ENCODE measurements at regions not wholly inside any gene's neighbourhood (a gene's known extent, or its start where the extent isn't known, plus 50 kb on each side); places are given as distances from the start of the nearest gene placed in this dataset.

DNA sequence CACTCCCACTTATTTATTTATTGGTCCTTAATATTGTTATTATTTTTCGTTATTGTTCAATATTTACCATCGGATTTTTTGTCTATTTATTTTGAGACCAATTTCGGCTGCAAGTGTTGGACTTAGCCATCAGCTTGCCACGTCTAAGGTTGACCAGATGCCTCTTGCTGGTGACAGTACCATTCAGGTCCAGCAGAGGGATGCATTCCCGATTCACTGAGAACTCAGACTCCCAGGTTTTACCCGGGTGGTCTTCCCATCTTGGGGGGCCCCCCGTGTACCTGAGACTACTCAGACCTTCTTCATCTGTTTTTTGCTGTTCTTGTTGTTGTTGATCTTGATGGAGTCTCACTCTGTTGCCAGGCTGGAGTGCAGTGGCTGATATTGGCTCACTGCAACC is 1435.2 kb downstream of the UQCRFS1 start:
- TF ChIP-seq ZBTB7A (IDR thresholded peaks at IDR 0.05; ENCODE audit: low read depth), result no peak
- no peak for TF ChIP-seq EGR1 (IDR thresholded peaks at IDR 0.05)
- TF ChIP-seq, protein P1, sequence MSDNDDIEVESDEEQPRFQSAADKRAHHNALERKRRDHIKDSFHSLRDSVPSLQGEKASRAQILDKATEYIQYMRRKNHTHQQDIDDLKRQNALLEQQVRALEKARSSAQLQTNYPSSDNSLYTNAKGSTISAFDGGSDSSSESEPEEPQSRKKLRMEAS (IDR thresholded peaks at IDR 0.05), result no peak
- no peak for TF ChIP-seq CEBPB (IDR thresholded peaks at IDR 0.05)
- no peak for TF ChIP-seq TCF12 (IDR thresholded peaks at IDR 0.05; ENCODE audit: low read depth)
- TF ChIP-seq YY1 (IDR thresholded peaks at IDR 0.05; ENCODE audit: low read depth), result no peak
- TF ChIP-seq RAD21 (IDR thresholded peaks at IDR 0.05; ENCODE audit: low read depth), result no peak

DNA sequence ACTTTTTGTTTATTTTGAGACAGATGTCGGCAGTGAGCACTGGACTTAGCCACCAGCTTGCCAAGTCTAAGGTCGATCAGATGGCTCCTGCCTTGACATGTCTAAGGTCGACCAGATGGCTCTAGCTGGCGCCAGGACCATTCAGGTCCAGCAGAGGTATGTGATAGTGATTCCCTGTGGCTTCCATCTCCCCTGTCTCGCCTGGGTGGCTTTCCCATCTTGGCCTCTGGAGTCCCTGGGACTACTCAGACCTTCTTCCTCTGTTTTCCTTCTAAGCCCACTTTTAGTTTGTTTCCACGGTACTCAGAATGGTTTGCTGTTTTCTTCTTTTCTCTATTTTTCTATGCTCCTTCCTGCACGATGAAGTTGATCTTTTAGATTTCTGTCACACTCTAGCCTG is 1435.7 kb downstream of the UQCRFS1 start:
- TF ChIP-seq RAD21 (IDR thresholded peaks at IDR 0.05; ENCODE audit: low read depth), result no peak
- no peak for TF ChIP-seq CREB1 (IDR thresholded peaks at IDR 0.05; ENCODE audit: low read depth)
- TF ChIP-seq EP300 (IDR thresholded peaks at IDR 0.05; ENCODE audit: borderline replicate concordance), result no peak
- TF ChIP-seq ZBTB7A (IDR thresholded peaks at IDR 0.05; ENCODE audit: low read depth), result no peak
- TF ChIP-seq, protein P2, sequence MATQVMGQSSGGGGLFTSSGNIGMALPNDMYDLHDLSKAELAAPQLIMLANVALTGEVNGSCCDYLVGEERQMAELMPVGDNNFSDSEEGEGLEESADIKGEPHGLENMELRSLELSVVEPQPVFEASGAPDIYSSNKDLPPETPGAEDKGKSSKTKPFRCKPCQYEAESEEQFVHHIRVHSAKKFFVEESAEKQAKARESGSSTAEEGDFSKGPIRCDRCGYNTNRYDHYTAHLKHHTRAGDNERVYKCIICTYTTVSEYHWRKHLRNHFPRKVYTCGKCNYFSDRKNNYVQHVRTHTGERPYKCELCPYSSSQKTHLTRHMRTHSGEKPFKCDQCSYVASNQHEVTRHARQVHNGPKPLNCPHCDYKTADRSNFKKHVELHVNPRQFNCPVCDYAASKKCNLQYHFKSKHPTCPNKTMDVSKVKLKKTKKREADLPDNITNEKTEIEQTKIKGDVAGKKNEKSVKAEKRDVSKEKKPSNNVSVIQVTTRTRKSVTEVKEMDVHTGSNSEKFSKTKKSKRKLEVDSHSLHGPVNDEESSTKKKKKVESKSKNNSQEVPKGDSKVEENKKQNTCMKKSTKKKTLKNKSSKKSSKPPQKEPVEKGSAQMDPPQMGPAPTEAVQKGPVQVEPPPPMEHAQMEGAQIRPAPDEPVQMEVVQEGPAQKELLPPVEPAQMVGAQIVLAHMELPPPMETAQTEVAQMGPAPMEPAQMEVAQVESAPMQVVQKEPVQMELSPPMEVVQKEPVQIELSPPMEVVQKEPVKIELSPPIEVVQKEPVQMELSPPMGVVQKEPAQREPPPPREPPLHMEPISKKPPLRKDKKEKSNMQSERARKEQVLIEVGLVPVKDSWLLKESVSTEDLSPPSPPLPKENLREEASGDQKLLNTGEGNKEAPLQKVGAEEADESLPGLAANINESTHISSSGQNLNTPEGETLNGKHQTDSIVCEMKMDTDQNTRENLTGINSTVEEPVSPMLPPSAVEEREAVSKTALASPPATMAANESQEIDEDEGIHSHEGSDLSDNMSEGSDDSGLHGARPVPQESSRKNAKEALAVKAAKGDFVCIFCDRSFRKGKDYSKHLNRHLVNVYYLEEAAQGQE (IDR thresholded peaks at IDR 0.05; ENCODE audit: low read depth), result no peak
- TF ChIP-seq EGR1 (IDR thresholded peaks at IDR 0.05), result no peak
- no peak for TF ChIP-seq NFIC (IDR thresholded peaks at IDR 0.05)
- TF ChIP-seq, protein P3, sequence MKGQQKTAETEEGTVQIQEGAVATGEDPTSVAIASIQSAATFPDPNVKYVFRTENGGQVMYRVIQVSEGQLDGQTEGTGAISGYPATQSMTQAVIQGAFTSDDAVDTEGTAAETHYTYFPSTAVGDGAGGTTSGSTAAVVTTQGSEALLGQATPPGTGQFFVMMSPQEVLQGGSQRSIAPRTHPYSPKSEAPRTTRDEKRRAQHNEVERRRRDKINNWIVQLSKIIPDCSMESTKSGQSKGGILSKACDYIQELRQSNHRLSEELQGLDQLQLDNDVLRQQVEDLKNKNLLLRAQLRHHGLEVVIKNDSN (IDR thresholded peaks at IDR 0.05), result no peak
- TF ChIP-seq TEAD4 (IDR thresholded peaks at IDR 0.05), result no peak
- TF ChIP-seq, protein P1 (IDR thresholded peaks at IDR 0.05), result no peak
- TF ChIP-seq YY1 (IDR thresholded peaks at IDR 0.05; ENCODE audit: low read depth), result no peak
- TF ChIP-seq TAF1 (IDR thresholded peaks at IDR 0.05; ENCODE audit: low read depth), result no peak

DNA sequence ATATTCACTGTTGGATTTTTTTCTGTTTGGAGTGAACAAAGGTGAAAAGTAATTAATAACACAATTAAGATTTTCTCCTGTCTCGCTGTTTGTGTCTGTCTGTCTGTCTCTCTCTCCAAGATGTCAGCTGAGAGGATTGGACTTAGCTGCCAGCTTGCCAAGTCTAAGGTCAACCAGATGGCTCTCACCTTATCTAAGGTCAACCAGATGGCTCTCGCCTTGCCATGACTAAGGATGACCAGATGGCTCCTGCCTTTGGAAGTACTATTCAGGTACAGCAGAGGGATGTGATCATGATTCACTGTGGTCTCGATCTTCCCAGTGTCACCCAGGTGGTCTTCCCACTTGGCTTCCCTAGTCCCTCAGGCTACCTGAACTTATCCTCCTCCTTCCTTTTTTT is 1436.4 kb downstream of the UQCRFS1 start:
- TF ChIP-seq ZBTB7A (IDR thresholded peaks at IDR 0.05; ENCODE audit: low read depth) (no peak), CEBPB (IDR thresholded peaks at IDR 0.05) (no peak), EP300 (IDR thresholded peaks at IDR 0.05; ENCODE audit: borderline replicate concordance) (no peak), EGR1 (IDR thresholded peaks at IDR 0.05) (no peak), NFIC (IDR thresholded peaks at IDR 0.05) (no peak), TAF1 (IDR thresholded peaks at IDR 0.05; ENCODE audit: low read depth) (no peak), YY1 (IDR thresholded peaks at IDR 0.05; ENCODE audit: low read depth) (no peak)
- TF ChIP-seq, protein P1 (IDR thresholded peaks at IDR 0.05), result no peak

DNA sequence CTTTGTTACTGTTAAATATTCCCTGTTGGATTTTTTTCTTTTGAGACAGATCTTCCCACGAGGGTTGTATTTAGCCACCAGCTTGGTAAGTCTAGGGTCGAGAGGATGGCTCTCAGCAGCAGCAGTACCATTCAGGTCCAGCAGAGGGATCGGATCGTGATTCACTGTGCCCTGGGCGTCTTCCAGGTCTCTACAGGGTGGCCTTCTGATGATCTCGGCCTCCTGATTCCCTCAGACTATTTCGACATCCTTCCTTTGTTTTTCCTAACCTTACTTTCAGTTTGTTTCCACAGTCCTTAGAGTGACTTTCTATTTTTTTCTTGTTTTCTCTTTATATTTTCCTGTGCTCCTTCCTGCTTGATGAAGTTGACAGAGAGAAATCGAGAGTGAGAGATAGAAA is 1436.9 kb downstream of the UQCRFS1 start:
- no peak for TF ChIP-seq EP300 (IDR thresholded peaks at IDR 0.05; ENCODE audit: borderline replicate concordance)
- TF ChIP-seq CEBPB (IDR thresholded peaks at IDR 0.05), result 0 out of 2 replicates have a peak, but pooled peaks have one; percentile 7
- TF ChIP-seq, protein P3 (IDR thresholded peaks at IDR 0.05), result no peak

DNA sequence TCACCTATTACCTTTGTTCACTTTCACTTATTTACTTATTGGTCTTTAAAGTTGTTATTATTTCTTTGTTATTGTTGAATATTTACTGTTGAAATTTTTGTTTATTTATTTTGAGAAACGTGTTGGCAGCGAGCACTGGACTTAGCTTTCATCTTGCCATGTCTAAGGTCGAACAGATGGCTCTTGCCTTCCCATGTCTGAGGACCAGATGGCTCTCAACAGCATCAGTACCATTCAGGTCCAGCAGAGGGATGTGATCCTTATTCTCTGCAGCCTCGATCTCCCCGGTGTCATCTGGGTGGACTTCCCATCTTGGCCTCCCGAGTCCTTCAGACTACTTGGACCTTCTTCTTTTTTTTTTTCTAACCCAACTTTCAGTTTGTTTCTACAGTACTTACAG is 1437.6 kb downstream of the UQCRFS1 start:
- TF ChIP-seq, protein P2 (IDR thresholded peaks at IDR 0.05; ENCODE audit: low read depth), result no peak
- TF ChIP-seq CEBPB (IDR thresholded peaks at IDR 0.05), result no peak
- TF ChIP-seq TEAD4 (IDR thresholded peaks at IDR 0.05), result no peak
- no peak for TF ChIP-seq FOXM1 (IDR thresholded peaks at IDR 0.05; ENCODE audit: borderline replicate concordance, low read depth)
- TF ChIP-seq TCF12 (IDR thresholded peaks at IDR 0.05; ENCODE audit: low read depth), result no peak
- no peak for TF ChIP-seq RAD21 (IDR thresholded peaks at IDR 0.05; ENCODE audit: low read depth)

DNA sequence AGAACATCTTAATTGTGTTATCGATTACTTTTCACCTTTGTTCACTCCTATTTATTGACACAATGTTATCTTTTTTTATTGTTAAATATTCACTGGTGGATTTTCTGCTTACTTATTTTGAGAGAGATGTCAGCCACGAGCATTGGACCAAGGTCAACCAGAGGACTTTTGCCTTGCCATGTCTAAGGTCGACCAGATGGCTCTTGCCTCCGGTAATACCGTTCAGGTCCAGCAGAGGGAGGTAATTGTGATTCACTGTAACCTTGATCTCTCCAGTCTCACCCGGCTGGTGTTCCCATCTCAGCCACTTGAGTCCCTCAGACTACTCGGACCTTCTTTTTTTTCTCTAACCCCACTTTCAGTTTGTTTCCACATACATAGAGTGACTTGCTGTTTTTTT is 1438.1 kb downstream of the UQCRFS1 start:
- no peak for TF ChIP-seq NFIC (IDR thresholded peaks at IDR 0.05)
- no peak for TF ChIP-seq ZBTB7A (IDR thresholded peaks at IDR 0.05; ENCODE audit: low read depth)
- TF ChIP-seq TEAD4 (IDR thresholded peaks at IDR 0.05), result no peak
- TF ChIP-seq EGR1 (IDR thresholded peaks at IDR 0.05), result no peak
- TF ChIP-seq FOXM1 (IDR thresholded peaks at IDR 0.05; ENCODE audit: borderline replicate concordance, low read depth), result no peak
- no peak for TF ChIP-seq CEBPB (IDR thresholded peaks at IDR 0.05)
- TF ChIP-seq, protein P1 (IDR thresholded peaks at IDR 0.05), result no peak
- TF ChIP-seq, protein P3 (IDR thresholded peaks at IDR 0.05), result no peak
- no peak for TF ChIP-seq CREB1 (IDR thresholded peaks at IDR 0.05; ENCODE audit: low read depth)
- no peak for TF ChIP-seq YY1 (IDR thresholded peaks at IDR 0.05; ENCODE audit: low read depth)
- TF ChIP-seq EP300 (IDR thresholded peaks at IDR 0.05; ENCODE audit: borderline replicate concordance), result no peak
- no peak for TF ChIP-seq RAD21 (IDR thresholded peaks at IDR 0.05; ENCODE audit: low read depth)
- TF ChIP-seq, protein P2 (IDR thresholded peaks at IDR 0.05; ENCODE audit: low read depth), result no peak
- TF ChIP-seq TAF1 (IDR thresholded peaks at IDR 0.05; ENCODE audit: low read depth), result no peak
- no peak for TF ChIP-seq TCF12 (IDR thresholded peaks at IDR 0.05; ENCODE audit: low read depth)

Measured in Ishikawa (cell line).